HG03196 (cell line): ENCODE measurements at regions not wholly inside any gene's neighbourhood (a gene's known extent, or its start where the extent isn't known, plus 50 kb on each side); places are given as distances from the start of the nearest gene placed in this dataset.
"Not testable (repeated sequence)": the region's sequence is repeated elsewhere in the genome, so short reads cannot be mapped to it uniquely, and the experiment has no call there.

Source experiments
- ATAC-seq: cut with Tn5 transposase; IDR thresholded peaks from one replicate; pipeline ENCODE4 v1.9.1; 2021; ENCODE audit not compliant: unreplicated experiment

GRCh38 chr14:48738186-48738925 lies 847.8 kb downstream of the RPS29 start:
- ATAC-seq = no peak

DNA sequence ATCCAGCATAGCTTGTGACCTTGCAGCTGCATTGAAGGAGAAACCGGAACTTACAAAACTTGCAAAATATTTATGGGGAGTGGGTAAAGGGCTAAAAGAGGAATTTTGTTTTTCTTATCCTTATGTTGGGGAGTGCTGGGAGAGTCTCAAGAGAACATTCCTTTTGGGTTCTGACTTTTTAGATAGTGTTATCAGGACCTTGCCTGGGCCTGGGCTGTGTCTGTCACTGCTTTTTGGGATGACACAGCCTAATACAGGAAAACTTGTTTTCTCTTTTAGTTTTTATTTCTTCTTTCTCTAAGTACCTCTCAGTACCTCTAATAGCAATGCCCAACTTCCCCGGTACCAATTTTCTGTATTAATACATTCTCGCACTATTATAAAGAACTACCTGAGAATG lies 850.6 kb downstream of the RPS29 start:
- ATAC-seq = no peak

DNA sequence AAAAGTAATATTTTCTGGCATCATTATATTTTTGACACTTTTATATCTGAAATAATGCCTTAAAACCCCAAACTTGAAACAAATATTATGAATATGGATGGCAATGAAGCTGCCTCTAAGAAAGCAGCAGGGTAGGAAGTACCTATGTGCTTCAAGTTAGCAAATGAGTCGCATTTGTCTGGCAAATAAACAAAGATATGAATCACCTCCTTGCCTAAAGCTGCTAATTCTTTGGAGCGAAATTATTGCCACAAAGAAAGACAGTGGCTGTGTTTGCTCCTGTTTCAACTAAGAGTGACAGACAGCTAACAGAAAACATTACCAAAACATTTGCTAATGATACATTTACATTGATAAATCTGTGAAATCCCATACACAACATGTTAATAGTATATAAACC lies 854.9 kb downstream of the RPS29 start:
- no peak for ATAC-seq

DNA sequence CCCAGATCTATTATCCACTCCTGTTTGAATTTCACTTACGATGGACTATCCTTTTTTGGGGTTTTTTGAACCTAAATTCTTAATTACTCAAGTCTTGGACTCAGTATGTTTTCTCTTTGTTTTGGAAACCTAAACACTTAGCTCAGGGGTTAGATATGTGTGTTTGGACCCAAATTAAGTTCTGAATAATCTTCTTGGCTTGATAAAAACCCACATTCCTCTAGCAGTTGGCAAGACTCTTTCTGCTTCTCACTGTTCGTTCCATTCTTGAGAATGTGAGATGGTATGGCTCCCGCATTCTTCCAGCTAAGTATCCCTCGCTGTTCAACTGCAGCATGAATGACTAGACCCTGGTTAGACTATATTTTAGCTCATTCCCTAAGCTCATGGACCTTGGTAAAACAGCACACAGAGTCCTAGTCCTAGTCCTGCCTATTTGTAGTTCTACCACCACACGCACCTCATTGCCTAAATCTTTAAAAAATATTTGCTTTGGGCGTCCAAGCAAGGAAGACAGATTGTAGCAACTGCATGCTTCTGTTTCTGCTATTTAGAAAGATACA lies 860.0 kb downstream of the RPS29 start:
- ATAC-seq = no peak

DNA sequence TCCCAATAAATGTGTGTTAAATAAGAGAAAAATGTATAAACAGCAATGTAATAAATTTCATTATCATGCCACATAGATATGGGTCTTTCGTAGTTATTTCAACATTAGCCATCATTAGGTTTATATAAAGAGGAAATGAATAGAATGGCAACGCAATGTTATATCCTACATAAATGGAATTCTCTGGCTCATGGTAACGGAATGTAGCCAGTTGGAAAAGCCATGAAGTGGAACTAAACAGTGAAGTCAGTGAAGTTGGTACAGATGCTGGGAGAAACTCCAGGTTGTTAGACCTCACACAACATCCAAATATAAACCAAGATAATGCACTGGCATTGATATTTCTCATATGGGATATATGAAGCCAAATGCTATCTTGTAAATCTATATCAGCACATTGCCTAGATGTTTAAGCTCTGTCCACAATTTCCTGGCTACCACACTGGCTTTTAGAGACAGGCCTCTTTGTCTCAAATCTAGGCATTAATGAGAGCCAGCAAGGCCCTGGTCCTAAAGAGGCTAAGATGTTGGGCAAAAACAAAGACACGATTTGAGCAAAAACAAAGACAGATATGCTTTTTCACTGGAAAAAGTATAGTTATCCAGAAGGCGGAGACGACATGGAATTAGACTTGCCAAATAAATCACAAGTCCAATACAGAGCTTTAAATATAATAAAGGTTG lies 861.0 kb downstream of the RPS29 start:
- ATAC-seq = no peak

- ATAC-seq = no peak
These were observed 862.2 kb downstream of the RPS29 start for GRCh38 chr14:48723841-48724495.

GRCh38 chr14:48714366-48714765 lies 871.8 kb downstream of the RPS29 start:
- ATAC-seq = no peak

- no peak for ATAC-seq
These were observed 876.0 kb downstream of the RPS29 start for GRCh38 chr14:48710133-48710532.

DNA sequence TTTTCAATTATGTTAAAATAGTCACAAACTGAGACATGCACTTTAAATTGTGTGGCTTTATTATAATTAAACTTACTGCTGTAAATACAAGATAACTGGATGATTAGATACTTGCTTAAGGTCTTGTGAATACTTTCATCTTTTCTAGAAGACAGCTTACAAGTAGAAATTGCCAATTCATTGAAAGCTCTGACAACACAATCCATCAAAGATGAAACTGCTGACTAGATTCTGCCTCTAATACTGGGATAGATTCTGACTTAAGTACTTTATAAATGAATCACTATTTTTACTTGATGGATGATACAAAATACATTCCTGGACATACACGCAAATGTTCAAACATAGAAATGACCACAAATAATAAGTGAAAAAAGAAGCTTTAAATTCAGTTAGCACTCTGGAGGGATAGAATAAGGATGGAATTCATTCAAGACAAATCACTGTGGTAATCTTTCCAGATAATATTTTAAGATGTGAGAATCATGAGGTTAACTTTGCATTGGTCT lies 876.8 kb downstream of the RPS29 start:
- ATAC-seq = no peak

GRCh38 chr14:48704639-48705038 lies 881.5 kb downstream of the RPS29 start:
- no peak for ATAC-seq

DNA sequence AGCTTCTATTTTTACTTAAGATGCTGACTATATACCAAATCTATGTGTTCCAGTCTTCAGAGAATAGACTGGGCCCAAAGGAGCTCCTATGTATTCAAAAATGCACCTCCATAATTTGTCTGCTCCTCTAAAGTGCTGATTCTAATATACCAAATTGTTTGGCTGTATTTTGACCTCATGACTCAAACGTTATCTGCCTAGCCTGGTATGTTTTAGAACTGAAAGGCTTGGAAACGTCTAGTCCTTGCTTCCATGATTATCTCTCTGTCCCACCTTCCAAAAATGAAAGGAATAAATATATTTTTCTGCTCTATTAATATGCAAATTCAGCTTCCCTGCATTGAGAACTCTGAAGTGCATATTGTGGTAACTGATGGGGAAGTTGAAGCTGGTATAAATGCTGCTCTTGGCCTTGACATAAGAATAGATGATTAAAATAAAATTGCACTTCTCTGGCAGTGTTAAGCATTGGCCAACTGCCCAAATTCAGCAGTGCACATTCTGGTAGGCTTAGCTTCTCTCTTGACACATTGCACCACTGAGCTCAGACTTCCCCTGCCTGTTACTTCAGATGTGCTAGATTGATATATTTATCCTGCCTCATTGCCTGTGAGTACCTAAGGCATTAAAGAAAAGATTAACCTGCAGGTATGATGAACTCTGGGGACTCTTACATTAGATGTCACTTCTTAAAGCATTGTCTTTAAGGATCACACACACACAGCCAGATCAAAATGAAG lies 882.3 kb downstream of the RPS29 start:
- no peak for ATAC-seq

DNA sequence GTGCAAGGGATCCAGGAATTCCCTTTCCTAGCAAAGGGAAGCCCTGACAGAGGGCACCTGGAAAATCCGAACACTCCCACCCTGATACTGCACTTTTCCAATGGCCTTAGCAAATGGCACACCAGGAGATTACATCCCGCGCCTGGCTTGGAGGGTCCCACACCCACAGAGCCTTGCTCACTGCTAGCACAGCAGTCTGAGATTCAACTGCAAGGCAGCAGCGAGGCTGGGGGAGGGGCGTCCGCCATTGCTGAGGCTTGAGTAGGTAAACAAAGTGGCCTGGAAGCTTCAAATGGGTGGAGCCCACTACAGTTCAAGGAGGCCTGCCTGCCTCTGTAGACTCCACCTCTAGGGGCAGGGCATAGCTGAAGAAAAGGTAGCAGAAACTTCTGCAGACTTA lies 888.8 kb downstream of the RPS29 start:
- not testable (repeated sequence) for ATAC-seq

GRCh38 chr14:48693793-48694192 lies 892.4 kb downstream of the RPS29 start:
- no peak for ATAC-seq

GRCh38 chr14:48690349-48690748 lies 895.8 kb downstream of the RPS29 start:
- no peak for ATAC-seq

GRCh38 chr14:48686650-48687049 lies 899.5 kb downstream of the RPS29 start:
- ATAC-seq = no peak

DNA sequence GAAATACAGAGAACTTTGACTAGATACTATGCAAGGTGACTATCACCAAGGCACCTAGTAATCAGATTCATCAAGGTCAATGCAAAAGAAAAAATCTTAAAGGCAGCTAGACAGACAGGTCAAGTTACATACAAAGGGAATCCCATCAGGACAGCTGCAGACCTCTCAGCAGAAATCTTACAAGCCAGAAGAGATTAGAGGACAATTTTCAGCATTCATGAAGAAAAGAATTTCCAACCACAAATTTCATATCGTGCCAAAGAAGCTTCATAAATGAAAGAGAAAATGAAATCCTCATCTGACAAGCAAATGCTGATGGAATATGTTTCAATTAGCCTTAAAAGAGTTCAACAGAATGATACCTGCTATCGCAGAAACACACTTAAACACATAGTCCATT lies 913.7 kb downstream of the RPS29 start:
- no peak for ATAC-seq

GRCh38 chr14:48670939-48671338 lies 915.2 kb downstream of the RPS29 start:
- ATAC-seq = no peak

GRCh38 chr14:48665077-48665784 lies 920.9 kb downstream of the RPS29 start:
- ATAC-seq = no peak

DNA sequence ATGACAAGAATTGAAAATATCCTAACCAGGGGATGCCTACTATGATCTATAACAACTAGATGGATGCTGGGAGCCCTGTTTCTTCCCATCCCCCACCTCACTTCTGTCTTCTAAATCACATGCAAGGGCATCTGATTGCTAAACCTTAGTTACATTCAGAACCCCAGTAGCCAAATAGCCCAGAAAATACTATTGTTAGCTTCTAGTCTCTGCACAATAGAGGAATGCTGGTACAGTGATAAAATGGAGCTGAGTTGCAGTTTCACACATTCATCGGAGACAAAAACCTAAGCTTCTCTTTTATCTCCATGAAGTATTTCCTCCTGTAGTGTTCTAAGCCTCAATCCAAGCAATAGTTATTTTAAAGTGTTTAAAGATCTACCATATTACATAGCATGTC lies 942.9 kb downstream of the RPS29 start:
- ATAC-seq = no peak

DNA sequence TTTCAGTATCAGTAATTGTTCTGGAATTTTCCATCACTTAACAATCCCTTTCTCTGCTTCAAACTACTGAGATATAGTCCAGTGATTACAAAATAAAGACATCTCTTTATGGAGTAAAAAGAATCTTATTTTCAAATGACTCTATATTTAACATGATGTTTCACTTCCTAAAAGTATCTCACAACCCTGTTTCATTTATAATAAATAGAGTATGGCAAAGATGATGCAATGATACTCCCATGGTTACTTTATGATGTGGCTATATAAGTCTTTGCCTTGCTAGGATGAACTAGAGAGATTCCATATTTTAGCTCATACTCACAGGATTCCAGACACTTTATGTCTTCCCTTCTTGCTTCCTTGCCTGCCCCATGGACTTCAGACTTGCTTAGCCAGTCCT lies 953.5 kb upstream of the MDGA2 start:
- no peak for ATAC-seq
